PFSK-1 (cell line): ENCODE measurements at regions not wholly inside any gene's neighbourhood (a gene's known extent, or its start where the extent isn't known, plus 50 kb on each side); places are given as distances from the start of the nearest gene placed in this dataset.

Experiments used
- POLR2AphosphoS5 ChIP-seq: IDR thresholded peaks from 2 replicates; pipeline ENCODE4 v1.6.1; 2012; ENCODE audit warnings: low read depth, mild to moderate bottlenecking, control low read depth, low read length, moderate library complexity
- TF ChIP-seq, protein P1 (sequence below), 2 experiments: IDR thresholded peaks; 2 replicates each; pipeline versions ENCODE4 v1.6.1 to v1.8.0; 2011 to 2012; ENCODE audit warnings: low read depth in 2 of 2, low read length in 2 of 2, control low read depth in 1 of 2, inconsistent platforms in 1 of 2, mild to moderate bottlenecking in 1 of 2, moderate library complexity in 1 of 2; ENCODE audit not compliant: insufficient read depth in 1 of 2

- TF ChIP-seq, protein P1, sequence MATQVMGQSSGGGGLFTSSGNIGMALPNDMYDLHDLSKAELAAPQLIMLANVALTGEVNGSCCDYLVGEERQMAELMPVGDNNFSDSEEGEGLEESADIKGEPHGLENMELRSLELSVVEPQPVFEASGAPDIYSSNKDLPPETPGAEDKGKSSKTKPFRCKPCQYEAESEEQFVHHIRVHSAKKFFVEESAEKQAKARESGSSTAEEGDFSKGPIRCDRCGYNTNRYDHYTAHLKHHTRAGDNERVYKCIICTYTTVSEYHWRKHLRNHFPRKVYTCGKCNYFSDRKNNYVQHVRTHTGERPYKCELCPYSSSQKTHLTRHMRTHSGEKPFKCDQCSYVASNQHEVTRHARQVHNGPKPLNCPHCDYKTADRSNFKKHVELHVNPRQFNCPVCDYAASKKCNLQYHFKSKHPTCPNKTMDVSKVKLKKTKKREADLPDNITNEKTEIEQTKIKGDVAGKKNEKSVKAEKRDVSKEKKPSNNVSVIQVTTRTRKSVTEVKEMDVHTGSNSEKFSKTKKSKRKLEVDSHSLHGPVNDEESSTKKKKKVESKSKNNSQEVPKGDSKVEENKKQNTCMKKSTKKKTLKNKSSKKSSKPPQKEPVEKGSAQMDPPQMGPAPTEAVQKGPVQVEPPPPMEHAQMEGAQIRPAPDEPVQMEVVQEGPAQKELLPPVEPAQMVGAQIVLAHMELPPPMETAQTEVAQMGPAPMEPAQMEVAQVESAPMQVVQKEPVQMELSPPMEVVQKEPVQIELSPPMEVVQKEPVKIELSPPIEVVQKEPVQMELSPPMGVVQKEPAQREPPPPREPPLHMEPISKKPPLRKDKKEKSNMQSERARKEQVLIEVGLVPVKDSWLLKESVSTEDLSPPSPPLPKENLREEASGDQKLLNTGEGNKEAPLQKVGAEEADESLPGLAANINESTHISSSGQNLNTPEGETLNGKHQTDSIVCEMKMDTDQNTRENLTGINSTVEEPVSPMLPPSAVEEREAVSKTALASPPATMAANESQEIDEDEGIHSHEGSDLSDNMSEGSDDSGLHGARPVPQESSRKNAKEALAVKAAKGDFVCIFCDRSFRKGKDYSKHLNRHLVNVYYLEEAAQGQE (IDR thresholded peaks at IDR 0.05; ENCODE audit: insufficient read depth in 1 of 2, low read depth in 2 of 2, low read length in 2 of 2): no peak
- no peak for TF ChIP-seq POLR2AphosphoS5
Measured at GRCh38 chr18:45488645-45489044, 126.6 kb upstream of the SLC14A2 start.
